IPS DF 19.7 (cell line): ENCODE measurements at regions not wholly inside any gene's neighbourhood (a gene's known extent, or its start where the extent isn't known, plus 50 kb on each side); places are given as distances from the start of the nearest gene placed in this dataset.

Experiments
- DNase-seq: peaks from one replicate; pipeline ENCODE4 v3.0.0-alpha.2; 2013; ENCODE audit warnings: low read depth, low spot score

- DNase-seq, result no peak
Measured at GRCh38 chr12:45587012-45587411, 142.5 kb upstream of the ARID2 start.

- DNase-seq, result no peak
Measured at GRCh38 chr12:45587877-45588533, 141.5 kb upstream of the ARID2 start.

- no peak for DNase-seq
Measured at GRCh38 chr12:45590646-45591045, 138.9 kb upstream of the ARID2 start.

GRCh38 chr12:45591635-45592034, 137.9 kb upstream of the ARID2 start:
- DNase-seq, result no peak

- DNase-seq, result no peak
Measured at GRCh38 chr12:45596366-45596765, 133.1 kb upstream of the ARID2 start.

GRCh38 chr12:45598336-45598735, 131.2 kb upstream of the ARID2 start:
- no peak for DNase-seq

- no peak for DNase-seq
Measured at GRCh38 chr12:45598761-45599160, 130.7 kb upstream of the ARID2 start.

GRCh38 chr12:45599196-45599595, 130.3 kb upstream of the ARID2 start:
- no peak for DNase-seq

- no peak for DNase-seq
Measured at GRCh38 chr12:45601390-45601789, 128.1 kb upstream of the ARID2 start.

- no peak for DNase-seq
Measured at GRCh38 chr12:45601888-45602287, 127.6 kb upstream of the ARID2 start.

- DNase-seq, result no peak
Measured at GRCh38 chr12:45605624-45606023, 123.9 kb upstream of the ARID2 start.

- DNase-seq, result no peak
Measured at GRCh38 chr12:45611061-45611460, 118.4 kb upstream of the ARID2 start.

GRCh38 chr12:45611495-45611894, 118.0 kb upstream of the ARID2 start:
- DNase-seq, result no peak

GRCh38 chr12:45612044-45612794, 117.3 kb upstream of the ARID2 start:
- DNase-seq, result no peak

- no peak for DNase-seq
Measured at GRCh38 chr12:45613296-45613695, 116.2 kb upstream of the ARID2 start.

- no peak for DNase-seq
Measured at GRCh38 chr12:45613855-45614254, 115.7 kb upstream of the ARID2 start.

GRCh38 chr12:45615268-45615667, 114.2 kb upstream of the ARID2 start:
- DNase-seq, result no peak

GRCh38 chr12:45619736-45620135, 109.8 kb upstream of the ARID2 start:
- DNase-seq, result no peak

GRCh38 chr12:45621703-45622102, 107.8 kb upstream of the ARID2 start:
- DNase-seq, result no peak

GRCh38 chr12:45622210-45622937, 107.1 kb upstream of the ARID2 start:
- no peak for DNase-seq

GRCh38 chr12:45623221-45623620, 106.3 kb upstream of the ARID2 start:
- no peak for DNase-seq

- no peak for DNase-seq
Measured at GRCh38 chr12:45623940-45624339, 105.6 kb upstream of the ARID2 start.

- no peak for DNase-seq
Measured at GRCh38 chr12:45626965-45627364, 102.5 kb upstream of the ARID2 start.
